Prostate gland (tissue), 2 donors: ENCODE measurements at regions not wholly inside any gene's neighbourhood (a gene's known extent, or its start where the extent isn't known, plus 50 kb on each side); places are given as distances from the start of the nearest gene placed in this dataset.

Source experiments
- POLR2A ChIP-seq: fragments of 450-650 bp; IDR thresholded peaks from one replicate; pipeline ENCODE4 v1.6.1; 2016; ENCODE audit warnings: antibody characterized with exemption, mild to moderate bottlenecking
- TF ChIP-seq, protein P1 (sequence below), 4 experiments: fragments of 200-600 bp in 2 of 4; fragments of 450-650 bp in 2 of 4; sonication (generic) in 2 of 4; IDR thresholded peaks; 1 replicate in 3 of 4; 2 replicates in 1 of 4; pipeline ENCODE4 v1.5.1; 2016 to 2019; ENCODE audit warnings: antibody characterized with exemption in 4 of 4, mild to moderate bottlenecking in 2 of 4, moderate library complexity in 2 of 4

- TF ChIP-seq, protein P1, sequence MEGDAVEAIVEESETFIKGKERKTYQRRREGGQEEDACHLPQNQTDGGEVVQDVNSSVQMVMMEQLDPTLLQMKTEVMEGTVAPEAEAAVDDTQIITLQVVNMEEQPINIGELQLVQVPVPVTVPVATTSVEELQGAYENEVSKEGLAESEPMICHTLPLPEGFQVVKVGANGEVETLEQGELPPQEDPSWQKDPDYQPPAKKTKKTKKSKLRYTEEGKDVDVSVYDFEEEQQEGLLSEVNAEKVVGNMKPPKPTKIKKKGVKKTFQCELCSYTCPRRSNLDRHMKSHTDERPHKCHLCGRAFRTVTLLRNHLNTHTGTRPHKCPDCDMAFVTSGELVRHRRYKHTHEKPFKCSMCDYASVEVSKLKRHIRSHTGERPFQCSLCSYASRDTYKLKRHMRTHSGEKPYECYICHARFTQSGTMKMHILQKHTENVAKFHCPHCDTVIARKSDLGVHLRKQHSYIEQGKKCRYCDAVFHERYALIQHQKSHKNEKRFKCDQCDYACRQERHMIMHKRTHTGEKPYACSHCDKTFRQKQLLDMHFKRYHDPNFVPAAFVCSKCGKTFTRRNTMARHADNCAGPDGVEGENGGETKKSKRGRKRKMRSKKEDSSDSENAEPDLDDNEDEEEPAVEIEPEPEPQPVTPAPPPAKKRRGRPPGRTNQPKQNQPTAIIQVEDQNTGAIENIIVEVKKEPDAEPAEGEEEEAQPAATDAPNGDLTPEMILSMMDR (IDR thresholded peaks at IDR 0.05), result no peak
- TF ChIP-seq POLR2A, result no peak
These were observed 521.1 kb downstream of the ADGRL2 start for GRCh38 chr1:82321794-82322193.
